HS-27A (cell line): ENCODE measurements at regions not wholly inside any gene's neighbourhood (a gene's known extent, or its start where the extent isn't known, plus 50 kb on each side); places are given as distances from the start of the nearest gene placed in this dataset.

Experiments
- DNase-seq: peaks from one replicate; pipeline ENCODE4 v3.0.0-alpha.2; 2012; ENCODE audit warnings: low read depth, missing footprints

GRCh38 chr2:58957188-58957840 is 716.2 kb upstream of the FANCL start:
- DNase-seq, result no peak

DNA sequence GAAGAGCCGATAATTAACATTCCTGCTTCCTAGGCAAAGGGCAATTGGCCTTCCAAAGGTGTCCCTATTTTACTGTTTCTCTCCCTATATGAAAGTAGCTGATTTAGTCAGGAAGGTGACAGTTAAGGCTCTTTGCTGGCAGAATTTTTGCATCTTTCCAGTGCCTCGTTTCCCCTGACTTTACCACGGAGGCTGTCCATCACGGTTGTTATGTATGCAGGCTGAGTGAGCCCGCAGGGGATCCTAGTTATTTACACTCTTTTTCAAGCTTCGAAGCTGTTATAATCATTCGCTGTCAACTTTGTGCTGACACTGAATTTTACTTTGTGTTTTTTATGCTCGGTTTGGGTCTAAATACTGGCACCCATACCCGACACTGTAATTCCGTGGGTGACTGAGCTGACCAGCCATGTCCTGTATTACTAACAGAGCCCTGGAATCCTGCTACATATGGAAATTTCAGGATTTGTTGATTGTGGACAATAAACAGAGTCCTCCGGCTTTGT is 713.8 kb upstream of the FANCL start:
- no peak for DNase-seq

- no peak for DNase-seq
Observed at GRCh38 chr2:58951722-58952121, 710.6 kb upstream of the FANCL start.

- no peak for DNase-seq
Observed at GRCh38 chr2:58950795-58951462, 709.8 kb upstream of the FANCL start.

- DNase-seq, result no peak
Observed at GRCh38 chr2:58939388-58939787, 698.3 kb upstream of the FANCL start.

DNA sequence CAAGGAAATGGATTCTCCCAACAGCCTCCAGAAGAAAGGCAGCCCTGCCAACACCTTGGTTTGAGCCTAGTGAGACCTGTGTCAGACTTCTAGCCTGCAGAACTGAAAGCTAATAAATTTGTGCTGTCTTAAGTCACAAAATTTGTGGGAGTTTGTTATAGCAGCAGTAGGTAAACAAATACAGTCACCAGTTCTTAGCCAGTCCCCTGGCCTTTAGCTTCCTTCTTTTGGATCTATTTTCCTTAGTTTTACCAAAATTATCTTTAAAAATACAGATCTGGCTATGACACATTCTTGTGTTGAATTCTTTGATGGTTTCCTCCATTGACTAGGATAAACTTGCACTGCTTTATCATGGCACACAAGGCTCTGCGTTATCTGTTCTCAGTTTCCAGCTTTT is 697.9 kb upstream of the FANCL start:
- no peak for DNase-seq

DNA sequence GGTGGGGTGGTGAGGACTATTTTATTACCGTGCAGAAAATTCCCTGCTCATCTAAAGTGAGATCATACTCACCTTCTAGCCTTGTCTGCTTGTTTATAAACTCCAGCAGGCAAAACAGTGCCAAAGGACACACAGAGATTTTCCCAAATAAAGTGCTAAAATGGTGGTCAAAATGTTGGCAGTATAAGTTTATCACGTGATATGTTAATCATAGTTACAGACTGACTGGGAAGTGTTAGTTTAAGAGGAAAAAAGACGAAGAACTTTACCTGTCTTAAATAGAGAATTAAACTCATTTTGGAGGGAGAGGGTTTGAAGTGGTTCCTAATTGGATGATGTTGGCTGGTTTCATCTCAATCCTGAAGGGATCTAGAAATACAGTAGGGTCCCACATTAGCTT is 691.7 kb upstream of the FANCL start:
- no peak for DNase-seq

- no peak for DNase-seq
Observed at GRCh38 chr2:58930537-58930936, 689.4 kb upstream of the FANCL start.

- no peak for DNase-seq
Observed at GRCh38 chr2:58928973-58929372, 687.8 kb upstream of the FANCL start.

DNA sequence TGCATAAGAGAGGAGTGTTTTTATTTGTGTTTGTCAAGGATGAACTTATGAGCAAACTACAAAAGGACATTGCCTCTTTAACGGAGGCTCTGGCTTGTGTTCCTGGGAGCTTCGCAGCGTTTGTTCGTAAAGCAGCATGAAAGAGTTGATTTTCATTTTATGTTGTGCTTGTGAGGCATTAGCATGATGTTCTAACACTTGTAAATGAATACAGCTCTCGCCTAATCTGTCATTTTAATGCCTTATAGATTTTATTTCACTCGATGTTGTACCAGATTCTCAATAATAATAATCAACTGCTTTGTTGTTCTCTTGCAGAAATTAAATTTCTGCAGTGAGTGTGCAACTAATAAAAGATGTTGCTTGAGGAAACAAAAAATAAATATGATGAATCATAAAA is 687.3 kb upstream of the FANCL start:
- no peak for DNase-seq

- no peak for DNase-seq
Observed at GRCh38 chr2:58926112-58926511, 685.0 kb upstream of the FANCL start.

DNA sequence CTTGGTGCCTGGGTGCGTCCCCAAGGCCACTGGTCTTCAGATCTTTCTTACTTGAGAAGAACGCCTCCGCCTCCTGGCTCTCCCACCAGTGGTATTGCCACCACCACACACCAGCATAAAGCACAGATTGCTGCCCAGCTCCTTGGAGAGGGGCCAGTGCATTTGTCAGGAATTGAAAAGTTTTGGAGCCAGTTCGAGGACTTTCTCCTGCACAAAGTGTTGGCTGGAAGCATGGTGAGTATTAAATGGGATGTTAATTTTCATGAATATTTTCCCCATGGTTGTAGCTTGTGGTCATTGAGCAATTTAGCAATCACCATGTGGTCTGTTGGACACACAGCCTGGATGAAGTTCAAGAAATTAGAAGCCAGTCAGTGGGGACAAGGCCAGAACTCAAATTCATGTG is 684.6 kb upstream of the FANCL start:
- DNase-seq, result no peak

GRCh38 chr2:58923869-58924268 is 682.7 kb upstream of the FANCL start:
- no peak for DNase-seq

- DNase-seq, result no peak
Observed at GRCh38 chr2:58922245-58922644, 681.1 kb upstream of the FANCL start.

DNA sequence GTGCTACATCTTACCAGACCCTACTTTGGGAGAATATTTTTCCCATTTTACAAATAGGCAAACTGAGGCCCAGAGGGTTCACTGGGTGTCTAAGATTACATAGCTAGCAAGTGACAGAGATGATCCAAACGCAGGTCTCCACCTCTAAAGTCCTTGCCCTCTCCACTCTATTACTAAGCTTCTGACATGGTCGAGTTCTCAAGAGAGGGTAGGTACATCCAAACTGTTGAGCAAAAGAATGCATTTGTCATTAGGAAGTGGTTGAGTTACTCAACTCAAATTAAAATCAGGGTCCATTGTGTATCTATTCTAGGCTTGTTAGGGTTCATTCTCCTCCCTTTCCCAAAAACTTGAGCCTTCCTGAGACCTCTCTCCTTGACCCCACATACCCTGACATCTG is 680.6 kb upstream of the FANCL start:
- DNase-seq, result no peak

GRCh38 chr2:58920001-58920400 is 678.9 kb upstream of the FANCL start:
- no peak for DNase-seq

DNA sequence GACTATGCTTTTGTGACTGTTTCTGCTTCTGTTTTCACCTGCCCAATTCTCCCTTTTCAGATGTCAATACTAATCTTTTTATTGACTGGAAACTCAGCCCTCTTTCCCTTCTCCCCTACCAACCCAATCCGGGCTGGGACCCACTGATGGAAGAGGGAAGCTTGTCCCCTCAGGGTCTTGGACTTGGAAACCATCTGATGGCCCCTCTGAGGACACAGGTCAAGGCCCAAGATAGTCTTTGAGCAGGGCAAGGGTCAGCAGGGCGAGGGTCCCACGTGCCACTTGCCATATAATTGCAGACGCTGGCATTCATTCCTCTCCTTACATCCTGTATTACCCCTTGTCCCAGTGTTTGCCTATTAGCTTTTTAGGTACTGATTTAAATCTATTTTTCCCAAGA is 678.2 kb upstream of the FANCL start:
- no peak for DNase-seq

DNA sequence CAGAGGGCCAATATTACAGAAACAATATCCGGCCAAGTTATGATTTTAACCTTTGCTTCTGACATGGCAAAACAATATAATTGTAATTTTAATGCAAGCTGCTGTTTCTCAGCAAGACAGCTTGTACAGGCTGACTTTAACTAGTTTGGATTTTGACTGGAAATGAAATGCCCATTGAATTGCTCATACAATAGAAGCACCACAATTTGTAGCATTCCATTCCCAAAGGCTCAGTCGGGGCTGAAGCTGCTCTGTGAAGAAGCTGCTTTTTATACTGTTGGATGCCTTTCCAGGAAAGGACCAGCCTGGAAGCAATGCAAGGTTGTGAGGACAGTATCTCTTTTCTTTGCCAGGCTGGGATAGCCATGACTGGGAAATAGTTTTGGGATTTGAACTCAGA is 677.0 kb upstream of the FANCL start:
- DNase-seq, result no peak

DNA sequence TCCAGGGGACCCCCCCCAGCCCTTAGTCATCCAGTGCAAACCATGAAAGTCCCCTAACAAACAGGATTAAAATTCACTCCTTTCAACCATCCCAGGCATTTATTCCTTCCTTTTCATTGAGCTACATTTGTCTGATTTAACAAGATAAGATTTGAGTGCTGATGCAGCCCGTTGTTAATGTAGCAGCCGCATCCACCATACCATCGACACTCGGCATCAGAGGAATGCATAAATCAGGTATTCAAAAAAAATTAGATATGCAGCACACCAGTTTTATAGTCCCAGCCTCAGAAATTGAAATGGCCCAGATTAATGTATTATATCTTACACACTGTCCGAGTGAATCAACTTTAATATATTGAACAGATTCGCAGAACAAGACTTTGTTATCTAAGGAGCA is 676.5 kb upstream of the FANCL start:
- no peak for DNase-seq

DNA sequence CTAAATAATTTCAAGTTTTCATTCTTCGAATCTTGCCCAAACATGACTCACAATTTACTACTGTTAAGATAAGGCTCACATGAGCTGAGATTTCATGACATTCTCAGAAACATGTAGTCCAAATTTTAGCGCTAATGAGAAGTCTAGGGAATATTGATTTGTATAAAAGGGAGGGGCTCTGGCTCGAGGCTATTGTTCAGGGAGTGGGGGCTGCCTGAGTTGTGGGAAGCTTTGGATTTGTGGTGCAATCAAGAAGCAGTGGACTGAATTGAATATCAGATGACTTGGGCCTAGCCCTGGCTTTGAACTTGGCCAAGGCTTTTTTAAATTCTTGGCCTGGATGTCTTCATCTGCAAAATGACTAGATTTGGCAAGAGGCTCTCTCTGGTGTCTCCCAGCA is 674.9 kb upstream of the FANCL start:
- no peak for DNase-seq

- DNase-seq, result no peak
Observed at GRCh38 chr2:58914733-58915505, 673.8 kb upstream of the FANCL start.

- no peak for DNase-seq
Observed at GRCh38 chr2:58913082-58913726, 672.1 kb upstream of the FANCL start.

GRCh38 chr2:58911877-58912276 is 670.8 kb upstream of the FANCL start:
- no peak for DNase-seq
